ENCODE measurements at regions not wholly inside any gene's neighbourhood (a gene's known extent, or its start where the extent isn't known, plus 50 kb on each side); places are given as distances from the start of the nearest gene placed in this dataset.

- no peak for TF ChIP-seq PPARA (CRISPR knock-in tag; IDR thresholded peaks at IDR 0.05; ENCODE audit: borderline replicate concordance)
- TF ChIP-seq TCF4 (CRISPR knock-in tag; IDR thresholded peaks at IDR 0.05; ENCODE audit: borderline replicate concordance) = peak; percentile 62
- TF ChIP-seq BACH2 (CRISPR knock-in tag; IDR thresholded peaks at IDR 0.05; ENCODE audit: borderline replicate concordance) = no peak
- TF ChIP-seq, protein P1, sequence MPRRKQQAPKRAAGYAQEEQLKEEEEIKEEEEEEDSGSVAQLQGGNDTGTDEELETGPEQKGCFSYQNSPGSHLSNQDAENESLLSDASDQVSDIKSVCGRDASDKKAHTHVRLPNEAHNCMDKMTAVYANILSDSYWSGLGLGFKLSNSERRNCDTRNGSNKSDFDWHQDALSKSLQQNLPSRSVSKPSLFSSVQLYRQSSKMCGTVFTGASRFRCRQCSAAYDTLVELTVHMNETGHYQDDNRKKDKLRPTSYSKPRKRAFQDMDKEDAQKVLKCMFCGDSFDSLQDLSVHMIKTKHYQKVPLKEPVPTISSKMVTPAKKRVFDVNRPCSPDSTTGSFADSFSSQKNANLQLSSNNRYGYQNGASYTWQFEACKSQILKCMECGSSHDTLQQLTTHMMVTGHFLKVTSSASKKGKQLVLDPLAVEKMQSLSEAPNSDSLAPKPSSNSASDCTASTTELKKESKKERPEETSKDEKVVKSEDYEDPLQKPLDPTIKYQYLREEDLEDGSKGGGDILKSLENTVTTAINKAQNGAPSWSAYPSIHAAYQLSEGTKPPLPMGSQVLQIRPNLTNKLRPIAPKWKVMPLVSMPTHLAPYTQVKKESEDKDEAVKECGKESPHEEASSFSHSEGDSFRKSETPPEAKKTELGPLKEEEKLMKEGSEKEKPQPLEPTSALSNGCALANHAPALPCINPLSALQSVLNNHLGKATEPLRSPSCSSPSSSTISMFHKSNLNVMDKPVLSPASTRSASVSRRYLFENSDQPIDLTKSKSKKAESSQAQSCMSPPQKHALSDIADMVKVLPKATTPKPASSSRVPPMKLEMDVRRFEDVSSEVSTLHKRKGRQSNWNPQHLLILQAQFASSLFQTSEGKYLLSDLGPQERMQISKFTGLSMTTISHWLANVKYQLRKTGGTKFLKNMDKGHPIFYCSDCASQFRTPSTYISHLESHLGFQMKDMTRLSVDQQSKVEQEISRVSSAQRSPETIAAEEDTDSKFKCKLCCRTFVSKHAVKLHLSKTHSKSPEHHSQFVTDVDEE (CRISPR knock-in tag; IDR thresholded peaks at IDR 0.05) = peak; percentile 29; the same call in 1 of the 2 replicates
- no peak for TF ChIP-seq ARNTL (CRISPR knock-in tag; IDR thresholded peaks at IDR 0.05; ENCODE audit: borderline replicate concordance, low read depth)
- TF ChIP-seq ISL1 (CRISPR knock-in tag; IDR thresholded peaks at IDR 0.05) = no peak
- TF ChIP-seq ZNF8 (CRISPR knock-in tag; IDR thresholded peaks at IDR 0.05) = no peak
- TF ChIP-seq, protein P2, sequence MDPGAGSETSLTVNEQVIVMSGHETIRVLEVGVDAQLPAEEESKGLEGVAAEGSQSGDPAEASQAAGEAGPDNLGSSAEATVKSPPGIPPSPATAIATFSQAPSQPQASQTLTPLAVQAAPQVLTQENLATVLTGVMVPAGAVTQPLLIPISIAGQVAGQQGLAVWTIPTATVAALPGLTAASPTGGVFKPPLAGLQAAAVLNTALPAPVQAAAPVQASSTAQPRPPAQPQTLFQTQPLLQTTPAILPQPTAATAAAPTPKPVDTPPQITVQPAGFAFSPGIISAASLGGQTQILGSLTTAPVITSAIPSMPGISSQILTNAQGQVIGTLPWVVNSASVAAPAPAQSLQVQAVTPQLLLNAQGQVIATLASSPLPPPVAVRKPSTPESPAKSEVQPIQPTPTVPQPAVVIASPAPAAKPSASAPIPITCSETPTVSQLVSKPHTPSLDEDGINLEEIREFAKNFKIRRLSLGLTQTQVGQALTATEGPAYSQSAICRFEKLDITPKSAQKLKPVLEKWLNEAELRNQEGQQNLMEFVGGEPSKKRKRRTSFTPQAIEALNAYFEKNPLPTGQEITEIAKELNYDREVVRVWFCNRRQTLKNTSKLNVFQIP (CRISPR knock-in tag; IDR thresholded peaks at IDR 0.05; ENCODE audit: borderline replicate concordance, low read depth) = no peak
- 0 out of 2 replicates have a peak, but pooled peaks have one; percentile 10 for TF ChIP-seq ZFP3 (CRISPR knock-in tag; IDR thresholded peaks at IDR 0.05)
Observed at GRCh38 chr10:9230625-9231024, 1176.1 kb downstream of the GATA3 start (continued).

DNA sequence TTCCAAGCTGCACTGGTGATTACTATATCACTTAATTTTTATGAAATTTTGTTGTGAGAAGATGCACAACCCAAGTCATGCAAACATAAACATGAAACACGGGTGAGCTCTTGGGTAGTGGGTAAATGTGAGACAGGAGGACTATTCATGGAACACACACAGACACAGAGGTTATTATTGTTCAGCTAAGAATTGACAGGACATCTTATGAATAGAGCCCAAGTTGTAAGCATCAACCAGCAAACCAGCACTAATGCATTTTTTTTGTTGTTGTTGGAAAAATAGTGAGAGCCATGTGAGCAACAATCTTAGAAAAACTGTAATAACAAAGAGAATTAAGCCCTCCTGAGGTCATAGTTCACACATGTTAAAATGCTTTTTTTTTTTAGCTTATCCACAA is 1179.7 kb downstream of the GATA3 start:
- ATAC-seq = no peak
- TF ChIP-seq BACH2 (CRISPR knock-in tag; IDR thresholded peaks at IDR 0.05; ENCODE audit: borderline replicate concordance) (no peak), ARNTL (CRISPR knock-in tag; IDR thresholded peaks at IDR 0.05; ENCODE audit: borderline replicate concordance, low read depth) (no peak), CSDC2 (CRISPR knock-in tag; IDR thresholded peaks at IDR 0.05) (no peak), ZC3H10 (CRISPR knock-in tag; IDR thresholded peaks at IDR 0.05) (no peak), ESRRG (CRISPR knock-in tag; IDR thresholded peaks at IDR 0.05) (no peak), OSR1 (CRISPR knock-in tag; IDR thresholded peaks at IDR 0.05) (no peak), ZNF70 (CRISPR knock-in tag; IDR thresholded peaks at IDR 0.05) (no peak), ZFP30 (CRISPR knock-in tag; IDR thresholded peaks at IDR 0.05) (no peak), RARB (CRISPR knock-in tag; IDR thresholded peaks at IDR 0.05) (no peak), GLIS3 (CRISPR knock-in tag; IDR thresholded peaks at IDR 0.05) (no peak), ZFP3 (CRISPR knock-in tag; IDR thresholded peaks at IDR 0.05) (no peak), PPARA (CRISPR knock-in tag; IDR thresholded peaks at IDR 0.05; ENCODE audit: borderline replicate concordance) (no peak)
- TF ChIP-seq, protein P2 (CRISPR knock-in tag; IDR thresholded peaks at IDR 0.05; ENCODE audit: borderline replicate concordance, low read depth) = no peak
- TF ChIP-seq, protein P3, sequence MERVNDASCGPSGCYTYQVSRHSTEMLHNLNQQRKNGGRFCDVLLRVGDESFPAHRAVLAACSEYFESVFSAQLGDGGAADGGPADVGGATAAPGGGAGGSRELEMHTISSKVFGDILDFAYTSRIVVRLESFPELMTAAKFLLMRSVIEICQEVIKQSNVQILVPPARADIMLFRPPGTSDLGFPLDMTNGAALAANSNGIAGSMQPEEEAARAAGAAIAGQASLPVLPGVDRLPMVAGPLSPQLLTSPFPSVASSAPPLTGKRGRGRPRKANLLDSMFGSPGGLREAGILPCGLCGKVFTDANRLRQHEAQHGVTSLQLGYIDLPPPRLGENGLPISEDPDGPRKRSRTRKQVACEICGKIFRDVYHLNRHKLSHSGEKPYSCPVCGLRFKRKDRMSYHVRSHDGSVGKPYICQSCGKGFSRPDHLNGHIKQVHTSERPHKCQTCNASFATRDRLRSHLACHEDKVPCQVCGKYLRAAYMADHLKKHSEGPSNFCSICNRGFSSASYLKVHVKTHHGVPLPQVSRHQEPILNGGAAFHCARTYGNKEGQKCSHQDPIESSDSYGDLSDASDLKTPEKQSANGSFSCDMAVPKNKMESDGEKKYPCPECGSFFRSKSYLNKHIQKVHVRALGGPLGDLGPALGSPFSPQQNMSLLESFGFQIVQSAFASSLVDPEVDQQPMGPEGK (CRISPR knock-in tag; IDR thresholded peaks at IDR 0.05; ENCODE audit: borderline replicate concordance) = no peak
- TF ChIP-seq, protein P1 (CRISPR knock-in tag; IDR thresholded peaks at IDR 0.05) = no peak

DNA sequence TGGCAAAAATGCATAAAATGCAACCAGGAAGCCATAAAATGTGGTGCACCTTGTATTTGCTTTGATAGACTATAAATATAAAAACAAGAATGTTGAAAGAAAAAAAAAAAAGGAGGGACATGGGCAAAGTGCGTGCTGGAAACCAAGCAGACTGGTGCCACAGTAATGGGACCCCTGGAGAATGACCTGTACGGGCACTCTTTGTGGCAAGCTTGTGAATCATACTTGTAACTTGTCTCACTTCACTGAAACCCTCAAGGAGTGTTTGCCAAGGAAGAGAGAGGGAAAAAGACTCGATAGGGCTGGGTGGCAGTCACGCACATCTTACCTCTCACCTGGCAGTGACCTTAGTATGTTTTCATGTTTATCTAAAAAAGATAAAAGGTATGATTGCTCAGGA is 1183.6 kb downstream of the GATA3 start:
- peak; percentile 31 for ATAC-seq
- TF ChIP-seq ESRRG (CRISPR knock-in tag; IDR thresholded peaks at IDR 0.05) = no peak
- TF ChIP-seq ISL1 (CRISPR knock-in tag; IDR thresholded peaks at IDR 0.05) = peak; percentile 50
- TF ChIP-seq ZFP30 (CRISPR knock-in tag; IDR thresholded peaks at IDR 0.05) = no peak
